ENCODE measurements at regions not wholly inside any gene's neighbourhood (a gene's known extent, or its start where the extent isn't known, plus 50 kb on each side); places are given as distances from the start of the nearest gene placed in this dataset.

GRCh38 chr14:87805315-87805723, 187.7 kb downstream of the GALC start:
- TF ChIP-seq CTCF (IDR thresholded peaks at IDR 0.05; ENCODE audit: poor library complexity, severe bottlenecking) (no peak), MXI1 (conservative IDR thresholded peaks at IDR 0.05; ENCODE audit: poor library complexity, severe bottlenecking) (no peak), EZH2 (IDR thresholded peaks at IDR 0.05; ENCODE audit: borderline replicate concordance, insufficient read depth, low read length, poor library complexity, severe bottlenecking) (no peak), RAD21 (conservative IDR thresholded peaks at IDR 0.05) (no peak), POLR2AphosphoS5 (IDR thresholded peaks at IDR 0.05) (no peak)
